HUES6 (cell line): ENCODE measurements at regions not wholly inside any gene's neighbourhood (a gene's known extent, or its start where the extent isn't known, plus 50 kb on each side); places are given as distances from the start of the nearest gene placed in this dataset.

Experiments
- H3K27ac ChIP-seq: 2 replicates; pipeline ENCODE4 v1.7.0; 2013; ENCODE audit warnings: low read depth, mild to moderate bottlenecking, low read length, inconsistent platforms
- H3K27me3 ChIP-seq: 2 replicates; pipeline ENCODE4 v1.6.1; 2013; ENCODE audit warnings: low read length; ENCODE audit not compliant: control insufficient read depth, insufficient read depth
- H3K36me3 ChIP-seq: 2 replicates; pipeline ENCODE4 v1.6.1; 2013; ENCODE audit warnings: low read length; ENCODE audit not compliant: control insufficient read depth, insufficient read depth
- H3K4me1 ChIP-seq: 2 replicates; pipeline ENCODE4 v1.6.1; 2013; ENCODE audit warnings: low read length; ENCODE audit not compliant: control insufficient read depth, insufficient read depth
- H3K4me3 ChIP-seq: 2 replicates; pipeline ENCODE4 v1.5.1; 2013; ENCODE audit warnings: low read depth, low read length
- H3K9ac ChIP-seq: one replicate; pipeline ENCODE4 v1.6.1; 2013; ENCODE audit warnings: mild to moderate bottlenecking, low read length
- H3K9me3 ChIP-seq: 2 replicates; pipeline ENCODE4 v1.6.1; 2013; ENCODE audit warnings: low read depth, low read length; ENCODE audit not compliant: control insufficient read depth, insufficient read depth

GRCh38 chr1:30335997-30336390 lies 387.4 kb downstream of the MATN1 start:
- no peaks in the 10 kb centered on the region for H3K27me3 ChIP-seq
- no peak overlapping the region for H3K27ac ChIP-seq
- no peak overlapping the region for H3K9ac ChIP-seq
- H3K4me3 ChIP-seq, result no peak overlapping the region
- H3K36me3 ChIP-seq, result no peaks in the 10 kb centered on the region
- no peaks in the 10 kb centered on the region for H3K4me1 ChIP-seq
- H3K9me3 ChIP-seq, result no peaks in the 10 kb centered on the region; the same call in 1 of the 2 replicates

- Histone ChIP-seq H3K36me3 (no peaks in the 10 kb centered on the region), H3K9me3 (no peaks in the 10 kb centered on the region; the same call in 1 of the 2 replicates), H3K27ac (no peak overlapping the region)
These were observed 387.9 kb downstream of the MATN1 start for GRCh38 chr1:30335389-30335996.

GRCh38 chr1:30334767-30335166 lies 388.6 kb downstream of the MATN1 start:
- no peaks in the 10 kb centered on the region for H3K27me3 ChIP-seq
- no peaks in the 10 kb centered on the region for H3K36me3 ChIP-seq
- H3K4me1 ChIP-seq, result no peaks in the 10 kb centered on the region
- H3K9me3 ChIP-seq, result no peaks in the 10 kb centered on the region; the same call in 1 of the 2 replicates
- no peak overlapping the region for H3K4me3 ChIP-seq
- no peak overlapping the region for H3K9ac ChIP-seq
- H3K27ac ChIP-seq, result no peak overlapping the region

More at GRCh38 chr1:30335389-30335996, 387.9 kb downstream of the MATN1 start:
- H3K27me3 ChIP-seq, result no peaks in the 10 kb centered on the region
- no peaks in the 10 kb centered on the region for H3K4me1 ChIP-seq
- H3K4me3 ChIP-seq, result no peak overlapping the region
- H3K9ac ChIP-seq, result no peak overlapping the region

GRCh38 chr1:30332116-30333094 lies 391.0 kb downstream of the MATN1 start:
- no peaks in the 10 kb centered on the region for H3K9me3 ChIP-seq
- H3K27ac ChIP-seq, result no peak overlapping the region
- H3K4me3 ChIP-seq, result no peak overlapping the region
- H3K36me3 ChIP-seq, result no peaks in the 10 kb centered on the region
- H3K27me3 ChIP-seq, result no peaks in the 10 kb centered on the region
- H3K4me1 ChIP-seq, result no peaks in the 10 kb centered on the region
- H3K9ac ChIP-seq, result no peak overlapping the region

DNA sequence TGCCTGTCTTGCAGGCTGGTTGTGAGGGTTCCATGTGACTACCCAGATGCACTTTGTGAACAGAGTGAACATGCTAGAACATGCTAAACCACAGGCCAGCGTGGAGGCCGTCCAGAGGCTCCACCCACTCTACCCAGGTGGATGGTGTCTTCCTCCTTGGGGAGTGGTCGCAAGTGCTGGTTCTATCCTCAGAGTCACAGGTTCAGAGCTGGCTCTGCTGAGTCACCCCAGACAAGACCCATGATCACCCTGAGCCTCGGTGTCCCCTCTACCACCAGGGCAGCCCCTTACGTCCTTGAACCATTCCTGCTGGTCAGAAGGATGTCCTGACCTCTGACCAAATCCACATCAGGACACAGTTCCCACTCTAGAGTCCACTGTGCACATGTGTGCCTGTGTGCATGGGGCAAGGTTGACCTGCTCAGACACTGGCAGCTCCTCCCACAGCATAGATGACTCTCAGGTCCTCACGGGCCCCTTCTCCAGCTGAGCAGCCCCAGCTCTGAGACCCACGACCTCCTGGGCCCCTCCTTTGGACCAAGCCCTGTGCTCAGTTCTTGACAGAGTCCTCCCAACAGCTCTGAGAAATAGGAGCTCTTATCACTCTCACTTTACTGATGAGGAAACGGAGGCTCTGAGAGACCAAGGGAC lies 391.8 kb downstream of the MATN1 start:
- H3K27ac ChIP-seq, result no peak overlapping the region
- no peak overlapping the region for H3K9ac ChIP-seq
- no peak overlapping the region for H3K4me3 ChIP-seq
- H3K27me3 ChIP-seq, result no peaks in the 10 kb centered on the region
- H3K36me3 ChIP-seq, result no peaks in the 10 kb centered on the region
- H3K4me1 ChIP-seq, result no peaks in the 10 kb centered on the region
- no peaks in the 10 kb centered on the region for H3K9me3 ChIP-seq

DNA sequence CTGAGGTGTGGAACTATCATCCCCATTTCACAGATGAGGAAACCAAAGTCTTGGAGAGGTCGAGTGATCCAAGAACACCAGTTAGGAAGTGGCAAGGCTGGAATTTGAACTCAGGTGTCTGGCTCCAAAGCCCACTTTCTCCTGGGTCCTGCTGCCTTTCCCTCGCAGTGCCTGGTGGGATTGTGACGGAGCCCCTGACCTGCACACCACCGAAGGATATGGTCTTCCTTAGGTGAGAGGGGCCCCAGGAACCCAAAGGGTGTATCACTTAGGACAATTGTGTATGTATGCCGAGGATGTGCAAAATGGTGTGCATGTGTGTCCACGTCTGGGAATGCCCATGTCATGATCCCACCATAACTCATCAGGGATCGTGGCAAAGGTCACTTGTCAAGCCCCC lies 392.7 kb downstream of the MATN1 start:
- H3K9ac ChIP-seq, result no peak overlapping the region
- no peaks in the 10 kb centered on the region for H3K27me3 ChIP-seq
- no peaks in the 10 kb centered on the region for H3K36me3 ChIP-seq
- H3K4me3 ChIP-seq, result no peak overlapping the region
- H3K9me3 ChIP-seq, result no peaks in the 10 kb centered on the region
- H3K4me1 ChIP-seq, result no peaks in the 10 kb centered on the region
- H3K27ac ChIP-seq, result no peak overlapping the region

DNA sequence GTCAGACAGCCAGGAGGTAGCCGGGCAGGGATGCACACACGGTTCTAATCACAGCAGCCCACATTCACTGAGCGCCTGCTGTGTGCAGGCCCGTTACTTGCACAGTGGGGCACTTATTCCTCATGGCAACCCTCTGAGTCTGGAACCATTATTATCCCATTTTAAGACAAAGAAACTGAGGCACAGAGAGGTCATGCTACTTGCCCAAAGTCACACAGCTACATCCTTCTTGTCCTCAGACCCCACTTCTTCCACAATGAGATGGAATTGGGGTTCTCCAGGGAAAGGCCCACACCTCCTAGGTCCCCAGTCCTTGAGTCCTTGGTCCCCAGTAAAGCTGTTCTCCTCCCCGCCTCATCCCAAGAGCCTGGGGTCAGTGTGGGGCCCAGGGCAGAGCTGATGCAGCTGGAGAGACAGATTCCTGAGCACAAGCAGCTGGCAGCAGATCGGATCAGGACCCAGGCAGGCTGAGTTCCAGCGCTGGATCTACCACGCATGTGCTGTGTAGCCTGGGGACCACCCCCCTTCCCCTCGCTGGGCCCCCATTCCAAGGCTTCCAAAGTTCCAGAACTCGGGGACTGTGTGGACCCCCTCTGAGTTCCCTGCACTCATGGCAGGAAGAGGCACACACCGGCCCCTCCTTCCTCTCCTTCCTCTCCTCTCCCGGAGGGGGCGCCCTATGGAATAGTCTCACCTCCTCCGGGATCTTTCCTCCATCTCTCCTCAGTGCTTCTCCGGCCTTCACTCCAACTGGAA lies 393.4 kb downstream of the MATN1 start:
- H3K9me3 ChIP-seq, result no peaks in the 10 kb centered on the region
- no peaks in the 10 kb centered on the region for H3K27me3 ChIP-seq
- H3K36me3 ChIP-seq, result no peaks in the 10 kb centered on the region
- no peak overlapping the region for H3K4me3 ChIP-seq
- H3K9ac ChIP-seq, result no peak overlapping the region
- H3K27ac ChIP-seq, result no peak overlapping the region
- no peaks in the 10 kb centered on the region for H3K4me1 ChIP-seq

DNA sequence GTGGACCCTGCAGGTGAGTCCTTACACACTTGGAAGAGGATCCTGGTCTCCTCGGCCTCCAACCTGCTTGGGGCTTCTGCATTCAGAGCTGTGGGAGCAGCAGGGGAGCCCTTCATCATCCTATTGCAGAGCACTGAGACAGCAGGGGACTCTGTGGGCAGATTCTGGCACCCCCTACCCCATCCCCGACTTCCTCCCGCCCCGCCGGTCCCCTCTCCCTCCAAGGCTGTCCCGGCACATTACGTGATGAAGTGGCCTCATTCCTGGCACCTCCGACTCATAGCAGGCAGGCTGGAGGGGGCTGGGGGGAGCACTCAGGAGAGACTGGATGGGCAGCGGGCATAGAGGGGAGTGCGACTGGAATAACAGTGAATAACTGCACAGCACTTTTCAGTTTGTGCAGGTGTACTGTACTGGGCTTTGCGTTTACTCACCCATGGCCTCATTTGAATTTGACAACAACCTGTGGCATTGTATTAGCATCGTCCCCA lies 394.1 kb downstream of the MATN1 start:
- Histone ChIP-seq H3K9me3 (no peaks in the 10 kb centered on the region), H3K36me3 (no peaks in the 10 kb centered on the region), H3K27ac (no peak overlapping the region), H3K27me3 (no peaks in the 10 kb centered on the region), H3K4me1 (no peaks in the 10 kb centered on the region), H3K4me3 (no peak overlapping the region), H3K9ac (no peak overlapping the region)

DNA sequence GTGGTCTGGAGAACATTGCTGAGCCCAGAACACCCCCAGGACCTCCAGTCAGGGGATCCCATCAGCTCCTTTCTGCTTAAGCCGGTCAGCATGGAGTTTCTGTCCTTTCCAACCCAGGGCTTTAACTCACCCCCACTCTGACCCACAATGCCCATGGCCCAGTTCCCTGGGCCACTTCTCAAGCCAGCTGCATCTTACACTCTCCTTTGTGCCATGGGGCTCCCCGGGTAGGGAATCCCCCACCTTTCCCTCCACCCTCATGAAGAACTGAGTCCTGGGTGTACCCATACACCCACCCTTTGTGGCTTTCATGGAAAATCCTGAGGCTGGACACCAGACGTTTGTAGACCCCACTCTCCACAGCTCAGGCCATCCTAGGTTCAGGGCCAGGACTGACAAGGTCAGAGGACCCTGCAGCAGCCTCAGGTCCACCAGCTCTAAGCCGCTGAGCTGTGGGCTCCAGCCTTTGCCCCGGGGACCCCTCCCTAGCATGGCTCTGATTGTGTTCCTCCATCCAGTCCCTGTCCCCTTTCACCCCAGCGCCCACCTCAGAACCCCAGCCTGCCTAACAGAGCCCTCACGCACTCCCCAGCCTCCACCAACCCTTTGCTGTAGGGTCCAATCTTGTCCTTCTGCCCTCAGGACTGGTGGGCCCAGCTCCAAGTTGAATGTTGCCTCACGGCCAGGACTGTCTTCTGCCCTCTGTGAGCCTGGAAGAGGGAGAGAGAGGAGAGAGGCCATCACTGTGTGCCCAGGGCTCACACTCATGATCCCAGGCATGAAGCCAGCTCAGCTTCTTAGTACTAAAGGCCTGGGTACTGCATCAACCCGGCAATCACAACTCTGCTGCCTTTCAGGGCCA lies 394.8 kb downstream of the MATN1 start:
- H3K4me1 ChIP-seq, result no peaks in the 10 kb centered on the region
- H3K27me3 ChIP-seq, result no peaks in the 10 kb centered on the region
- no peaks in the 10 kb centered on the region for H3K36me3 ChIP-seq
- H3K27ac ChIP-seq, result no peak overlapping the region
- H3K9me3 ChIP-seq, result no peaks in the 10 kb centered on the region
- no peak overlapping the region for H3K9ac ChIP-seq
- H3K4me3 ChIP-seq, result no peak overlapping the region

- Histone ChIP-seq H3K27me3 (no peaks in the 10 kb centered on the region), H3K36me3 (no peaks in the 10 kb centered on the region), H3K27ac (no peak overlapping the region), H3K4me3 (no peak overlapping the region), H3K4me1 (no peaks in the 10 kb centered on the region), H3K9me3 (no peaks in the 10 kb centered on the region), H3K9ac (no peak overlapping the region)
These were observed 395.4 kb downstream of the MATN1 start for GRCh38 chr1:30328100-30328370.
